Stimulated activated effector memory CD8-positive, alpha-beta T cell treated with anti-CD3 and anti-CD28 coated beads, Interleukin-12 subunit alpha, Interleukin-12 subunit beta, amount 100 ng/mL, for 72 hours (primary cell): ENCODE measurements at regions not wholly inside any gene's neighbourhood (a gene's known extent, or its start where the extent isn't known, plus 50 kb on each side); places are given as distances from the start of the nearest gene placed in this dataset.
"Not testable (repeated sequence)": the region's sequence is repeated elsewhere in the genome, so short reads cannot be mapped to it uniquely, and the experiment has no call there.

Source experiments
- ATAC-seq: fragments of 150-1000 bp; cut with Tn5 transposase; 2 replicates; pipeline ENCODE4 v1.10.0; 2021
- DNase-seq, 2 donors: peaks; one replicate each; pipeline ENCODE4 v3.0.0; 2021 to 2022; ENCODE audit warnings: low spot score in 2 of 2
- H3K27ac Mint-ChIP-seq: one replicate; pipeline ENCODE4 v1.8.0; 2022; ENCODE audit warnings: mild to moderate bottlenecking, mixed read lengths
- H3K36me3 Mint-ChIP-seq: one replicate; pipeline ENCODE4 v1.8.0; 2022; ENCODE audit warnings: mild to moderate bottlenecking, mixed read lengths
- H3K4me1 Mint-ChIP-seq: one replicate; pipeline ENCODE4 v1.8.0; 2022; ENCODE audit warnings: mixed read lengths
- H3K4me3 Mint-ChIP-seq: one replicate; pipeline ENCODE4 v1.8.0; 2022; ENCODE audit warnings: mild to moderate bottlenecking, mixed read lengths
- H3K9me3 Mint-ChIP-seq: one replicate; pipeline ENCODE4 v1.8.0; 2022; ENCODE audit warnings: mixed read lengths

DNA sequence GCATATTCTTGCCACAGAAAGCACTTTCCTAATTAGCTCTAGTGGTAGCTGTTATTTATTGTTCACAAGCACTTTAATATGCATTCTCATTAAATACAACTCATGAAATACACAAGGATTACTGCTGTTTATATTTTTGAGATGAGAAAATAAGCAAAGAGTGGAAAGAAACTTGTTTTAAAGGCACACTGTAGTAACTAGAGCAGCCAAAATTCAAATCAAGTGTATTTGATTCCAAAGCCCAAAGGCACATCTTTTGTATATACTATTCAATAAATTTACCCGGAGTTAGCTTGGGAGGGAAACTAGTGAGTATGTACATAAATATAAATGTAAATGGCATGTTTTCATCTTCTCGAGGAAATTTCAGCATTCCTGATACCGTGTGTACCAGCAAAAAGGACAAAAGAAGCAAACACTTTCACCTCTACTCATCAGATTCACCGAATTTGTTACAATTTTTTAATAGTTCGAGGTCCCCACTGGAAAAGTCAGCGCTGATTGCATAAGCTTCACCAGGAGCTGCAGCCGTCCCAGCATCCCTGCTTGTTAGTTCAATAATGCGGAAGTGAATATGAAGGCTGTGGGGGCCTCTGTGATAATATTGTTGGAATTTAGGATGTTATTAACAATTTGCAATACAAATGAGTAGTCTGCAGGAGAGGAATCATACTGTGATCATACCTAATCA lies 371.6 kb upstream of the MON1B start:
- DNase-seq (no peak), ATAC-seq (no peak)
- no peak overlapping the region for H3K27ac Mint-ChIP-seq
- no peaks in the 10 kb centered on the region for H3K36me3 Mint-ChIP-seq
- H3K9me3 Mint-ChIP-seq: peaks cover 18% of the 10 kb centered on the region
- no peaks in the 10 kb centered on the region for H3K4me1 Mint-ChIP-seq
- H3K4me3 Mint-ChIP-seq: no peak overlapping the region

- Mint-ChIP-seq H3K4me3 (no peak overlapping the region), H3K4me1 (no peaks in the 10 kb centered on the region), H3K9me3 (peaks cover 7% of the 10 kb centered on the region), H3K27ac (no peak overlapping the region), H3K36me3 (no peaks in the 10 kb centered on the region)
- ATAC-seq (no peak), DNase-seq (no peak)
Observed at GRCh38 chr16:76824221-76824620, 366.8 kb upstream of the MON1B start.

DNA sequence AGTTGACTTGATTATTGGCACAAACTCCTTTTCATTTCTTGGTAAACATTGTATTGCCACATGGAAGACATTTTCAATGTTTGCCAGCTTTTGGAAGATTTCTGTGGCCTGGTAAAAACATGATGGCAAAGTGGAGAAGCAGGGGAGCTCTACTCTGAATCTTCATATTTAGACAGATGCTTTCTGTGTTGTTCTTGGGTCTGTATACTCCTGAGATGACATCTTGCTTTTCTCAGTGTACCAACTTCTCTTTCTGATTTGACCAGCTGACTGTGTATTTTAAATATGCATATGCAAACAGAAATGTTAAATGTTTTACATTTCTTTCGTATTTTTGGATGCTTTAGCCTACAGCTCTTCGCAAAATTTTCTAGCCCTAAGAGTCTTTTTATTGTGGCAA lies 366.2 kb upstream of the MON1B start:
- peaks cover 10% of the 10 kb centered on the region for H3K9me3 Mint-ChIP-seq

GRCh38 chr16:76835339-76835738 lies 355.7 kb upstream of the MON1B start:
- H3K27ac Mint-ChIP-seq: no peak overlapping the region

More for the DNA sequence above, 366.2 kb upstream of the MON1B start:
- Mint-ChIP-seq H3K27ac (no peak overlapping the region), H3K4me1 (no peaks in the 10 kb centered on the region), H3K36me3 (no peaks in the 10 kb centered on the region), H3K4me3 (no peak overlapping the region)
- DNase-seq: no peak
- ATAC-seq: no peak

DNA sequence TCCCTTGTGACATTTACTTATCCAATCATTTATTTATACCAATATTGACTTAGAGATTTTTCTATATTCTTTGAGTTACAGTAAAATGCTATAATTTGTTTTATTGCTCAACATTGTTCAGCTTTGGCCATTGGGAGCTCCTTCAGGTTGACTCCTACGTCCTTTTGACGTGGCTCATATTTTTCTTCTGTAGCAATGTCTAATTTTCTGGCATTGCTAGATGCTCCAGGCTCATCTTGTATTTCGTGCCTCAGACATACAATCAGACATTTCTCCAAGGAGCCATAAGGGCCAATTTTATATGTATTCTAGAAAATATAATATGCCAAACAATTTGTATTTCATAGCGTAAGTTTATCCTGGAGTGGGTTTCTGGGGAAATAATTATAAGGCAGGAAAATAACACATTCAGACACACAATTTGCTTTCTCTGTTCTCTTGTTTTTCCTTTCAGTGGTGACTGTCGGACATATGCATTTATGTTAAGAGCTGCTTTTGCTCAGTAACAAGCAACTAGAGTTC lies 355.1 kb upstream of the MON1B start:
- H3K9me3 Mint-ChIP-seq: no peaks in the 10 kb centered on the region
- H3K27ac Mint-ChIP-seq: no peak overlapping the region
- no peaks in the 10 kb centered on the region for H3K36me3 Mint-ChIP-seq
- ATAC-seq (no peak), DNase-seq (no peak)
- H3K4me1 Mint-ChIP-seq: no peaks in the 10 kb centered on the region
- no peak overlapping the region for H3K4me3 Mint-ChIP-seq

More at GRCh38 chr16:76835339-76835738, 355.7 kb upstream of the MON1B start:
- H3K4me3 Mint-ChIP-seq: no peak overlapping the region
- no peak for DNase-seq
- no peak for ATAC-seq
- H3K9me3 Mint-ChIP-seq: no peaks in the 10 kb centered on the region
- H3K4me1 Mint-ChIP-seq: no peaks in the 10 kb centered on the region
- no peaks in the 10 kb centered on the region for H3K36me3 Mint-ChIP-seq

- Mint-ChIP-seq H3K9me3 (peaks cover 3% of the 10 kb centered on the region), H3K36me3 (no peaks in the 10 kb centered on the region), H3K27ac (no peak overlapping the region), H3K4me1 (no peaks in the 10 kb centered on the region), H3K4me3 (no peak overlapping the region)
- DNase-seq (no peak), ATAC-seq (no peak)
Observed at GRCh38 chr16:76837872-76838271, 353.1 kb upstream of the MON1B start.

DNA sequence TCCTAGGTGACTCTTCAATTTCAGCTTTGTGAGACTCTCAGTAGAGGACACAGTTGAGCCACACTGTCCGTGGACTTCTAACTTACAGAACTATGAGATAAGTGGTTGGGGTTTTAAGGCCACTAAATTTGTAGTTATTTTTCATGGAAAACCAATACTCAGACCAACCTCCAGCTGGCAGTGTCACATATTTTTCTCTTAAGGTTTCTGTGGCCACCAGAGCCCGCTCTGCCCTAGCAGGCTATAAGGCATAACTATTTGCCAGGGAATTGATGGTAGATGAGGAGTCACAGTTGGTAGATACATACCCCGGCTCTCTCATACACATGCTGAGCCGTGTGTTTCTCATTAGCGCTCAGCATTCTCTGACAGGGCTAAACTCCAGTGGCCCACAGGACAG lies 336.8 kb upstream of the MON1B start:
- Mint-ChIP-seq H3K27ac (no peak overlapping the region), H3K36me3 (no peaks in the 10 kb centered on the region), H3K9me3 (peaks cover 13% of the 10 kb centered on the region), H3K4me1 (no peaks in the 10 kb centered on the region), H3K4me3 (no peak overlapping the region)
- ATAC-seq (no peak), DNase-seq (no peak)

DNA sequence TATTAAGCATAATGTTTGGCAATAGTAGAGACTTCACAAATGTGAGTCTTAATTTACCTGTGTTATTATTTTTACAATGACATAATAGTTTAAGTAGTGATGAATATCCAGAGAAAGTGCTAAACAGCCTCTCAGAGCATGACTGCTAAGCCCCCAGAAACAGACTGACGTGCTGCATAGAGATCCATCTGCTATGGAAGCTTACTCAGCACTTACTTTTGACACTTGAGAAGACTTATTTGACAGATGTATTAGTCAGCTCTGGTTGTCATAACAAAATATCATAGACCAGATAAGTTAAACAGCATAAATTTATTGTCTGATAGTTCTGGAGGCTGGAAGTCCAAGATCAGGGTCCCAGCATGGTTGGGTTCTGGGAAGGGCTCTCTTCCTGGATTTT lies 334.9 kb upstream of the MON1B start:
- ATAC-seq (no peak), DNase-seq (no peak)
- Mint-ChIP-seq H3K4me1 (no peaks in the 10 kb centered on the region), H3K9me3 (peaks cover 16% of the 10 kb centered on the region), H3K4me3 (no peak overlapping the region), H3K27ac (no peak overlapping the region), H3K36me3 (no peaks in the 10 kb centered on the region)

- Mint-ChIP-seq H3K4me3 (no peak overlapping the region), H3K4me1 (no peaks in the 10 kb centered on the region), H3K27ac (no peak overlapping the region), H3K9me3 (peaks cover 18% of the 10 kb centered on the region), H3K36me3 (no peaks in the 10 kb centered on the region)
- DNase-seq: no peak
- ATAC-seq: no peak
Observed at GRCh38 chr16:76857402-76857801, 333.6 kb upstream of the MON1B start.

- H3K4me1 Mint-ChIP-seq: no peaks in the 10 kb centered on the region
- H3K27ac Mint-ChIP-seq: no peak overlapping the region
- ATAC-seq: no peak
Observed at GRCh38 chr16:76862901-76863300, 328.1 kb upstream of the MON1B start.

DNA sequence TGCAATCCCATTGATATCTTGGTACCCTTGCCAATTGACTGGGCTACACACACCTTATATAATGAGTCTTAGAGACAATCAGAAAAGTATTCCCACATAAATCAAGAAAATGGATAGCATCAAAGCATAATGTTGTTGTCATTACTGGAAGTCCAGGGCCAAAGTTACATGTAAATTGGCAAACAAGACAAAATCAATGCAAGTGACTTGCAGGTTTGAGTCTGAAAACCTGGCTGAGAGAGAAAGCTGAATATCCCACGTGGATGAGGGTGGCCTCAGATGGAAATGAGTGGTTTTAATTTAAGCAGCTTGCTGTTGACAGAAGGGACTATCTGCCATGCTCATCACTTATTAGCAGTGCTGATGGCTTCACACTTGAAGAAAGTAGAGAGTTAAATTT lies 324.0 kb upstream of the MON1B start:
- ATAC-seq: no peak
- no peak for DNase-seq
- H3K9me3 Mint-ChIP-seq: peaks cover 6% of the 10 kb centered on the region
- H3K4me1 Mint-ChIP-seq: no peaks in the 10 kb centered on the region
- H3K27ac Mint-ChIP-seq: no peak overlapping the region
- H3K36me3 Mint-ChIP-seq: no peaks in the 10 kb centered on the region
- H3K4me3 Mint-ChIP-seq: no peak overlapping the region

More at GRCh38 chr16:76862901-76863300, 328.1 kb upstream of the MON1B start:
- peaks cover 19% of the 10 kb centered on the region for H3K9me3 Mint-ChIP-seq
- H3K4me3 Mint-ChIP-seq: no peak overlapping the region
- no peaks in the 10 kb centered on the region for H3K36me3 Mint-ChIP-seq
- no peak for DNase-seq

GRCh38 chr16:76875898-76876297 lies 315.1 kb upstream of the MON1B start:
- ATAC-seq: no peak

GRCh38 chr16:76879420-76879819 lies 311.6 kb upstream of the MON1B start:
- no peak overlapping the region for H3K27ac Mint-ChIP-seq
- no peaks in the 10 kb centered on the region for H3K36me3 Mint-ChIP-seq
- ATAC-seq: no peak
- no peaks in the 10 kb centered on the region for H3K4me1 Mint-ChIP-seq
- no peak overlapping the region for H3K4me3 Mint-ChIP-seq
- DNase-seq: no peak
- H3K9me3 Mint-ChIP-seq: peaks cover 6% of the 10 kb centered on the region

More at GRCh38 chr16:76875898-76876297, 315.1 kb upstream of the MON1B start:
- Mint-ChIP-seq H3K4me1 (no peaks in the 10 kb centered on the region), H3K36me3 (no peaks in the 10 kb centered on the region), H3K27ac (no peak overlapping the region), H3K4me3 (no peak overlapping the region), H3K9me3 (peaks cover 3% of the 10 kb centered on the region)
- no peak for DNase-seq

GRCh38 chr16:76880523-76880922 lies 310.5 kb upstream of the MON1B start:
- not testable (repeated sequence) for H3K27ac Mint-ChIP-seq, H3K4me3 Mint-ChIP-seq, H3K9me3 Mint-ChIP-seq, DNase-seq, H3K36me3 Mint-ChIP-seq, ATAC-seq, H3K4me1 Mint-ChIP-seq

- Mint-ChIP-seq H3K27ac (no peak overlapping the region), H3K9me3 (peaks cover 8% of the 10 kb centered on the region), H3K4me1 (no peaks in the 10 kb centered on the region), H3K36me3 (no peaks in the 10 kb centered on the region), H3K4me3 (no peak overlapping the region)
- no peak for DNase-seq
- ATAC-seq: no peak
Observed at GRCh38 chr16:76882105-76882504, 308.9 kb upstream of the MON1B start.

GRCh38 chr16:76883076-76883475 lies 307.9 kb upstream of the MON1B start:
- peaks cover 8% of the 10 kb centered on the region for H3K9me3 Mint-ChIP-seq
- H3K4me1 Mint-ChIP-seq: no peaks in the 10 kb centered on the region
- no peak for ATAC-seq
- no peaks in the 10 kb centered on the region for H3K36me3 Mint-ChIP-seq
- no peak overlapping the region for H3K27ac Mint-ChIP-seq
- H3K4me3 Mint-ChIP-seq: no peak overlapping the region
- DNase-seq: no peak
